ENCODE measurements at regions not wholly inside any gene's neighbourhood (a gene's known extent, or its start where the extent isn't known, plus 50 kb on each side); places are given as distances from the start of the nearest gene placed in this dataset.

GRCh38 chr14:83826838-83827237 is 1703.1 kb upstream of the FLRT2 start:
- Mint-ChIP-seq H3K9me3 (peaks cover 9 to 30% (median 9%) of the 10 kb centered on the region in 3 donors), H3K27ac (no peak overlapping the region), H3K36me3 (no peaks in the 10 kb centered on the region), H3K4me3 (no peak overlapping the region), H3K27me3 (no peaks in the 10 kb centered on the region), H3K4me1 (no peaks in the 10 kb centered on the region)
- DNase-seq (no peak), ATAC-seq (replicated peaks in 1 of 4) (no peak)
- 63% methylated on average over 2 of the region's 6 CpGs for WGBS (ENCODE audit: insufficient coverage)
- CTCF ChIA-PET: no interaction called here
- no peaks in the 10 kb centered on the region for H3K27me3 ChIP-seq (replicated peaks in 1 of 2; ENCODE audit: control insufficient read depth in 2 of 2, extremely low read depth in 1 of 2, insufficient read depth in 2 of 2, low read length in 1 of 2)
- H3K4me1 ChIP-seq (ENCODE audit: control insufficient read depth in 1 of 2, extremely low read depth in 1 of 2, insufficient read depth in 2 of 2, low read length in 2 of 2): no peaks in the 10 kb centered on the region
- POLR2A ChIA-PET: no interaction called here
- H3K9me3 ChIP-seq: no peaks in the 10 kb centered on the region
- no peak overlapping the region for H3K4me3 ChIP-seq (ENCODE audit: control insufficient read depth in 1 of 2, extremely low read depth in 1 of 2, low read length in 1 of 2)
- H3K27ac ChIP-seq (ENCODE audit: low read length): no peak overlapping the region
- H3K36me3 ChIP-seq (ENCODE audit: control insufficient read depth in 2 of 2, extremely low read depth in 1 of 2, insufficient read depth in 1 of 2, low read length in 1 of 2): no peaks in the 10 kb centered on the region

GRCh38 chr14:83827383-83827782 is 1702.6 kb upstream of the FLRT2 start:
- Histone ChIP-seq H3K27ac (ENCODE audit: low read length) (no peak overlapping the region), H3K4me3 (ENCODE audit: control insufficient read depth in 1 of 2, extremely low read depth in 1 of 2, low read length in 1 of 2) (no peak overlapping the region), H3K4me1 (ENCODE audit: control insufficient read depth in 1 of 2, extremely low read depth in 1 of 2, insufficient read depth in 2 of 2, low read length in 2 of 2) (no peaks in the 10 kb centered on the region), H3K27me3 (replicated peaks in 1 of 2; ENCODE audit: control insufficient read depth in 2 of 2, extremely low read depth in 1 of 2, insufficient read depth in 2 of 2, low read length in 1 of 2) (no peaks in the 10 kb centered on the region), H3K36me3 (ENCODE audit: control insufficient read depth in 2 of 2, extremely low read depth in 1 of 2, insufficient read depth in 1 of 2, low read length in 1 of 2) (no peaks in the 10 kb centered on the region), H3K9me3 (no peaks in the 10 kb centered on the region)
- Mint-ChIP-seq H3K9me3 (peaks cover 9 to 29% (median 9%) of the 10 kb centered on the region in 3 donors), H3K27ac (no peak overlapping the region), H3K27me3 (no peaks in the 10 kb centered on the region), H3K36me3 (no peaks in the 10 kb centered on the region), H3K4me1 (no peaks in the 10 kb centered on the region), H3K4me3 (no peak overlapping the region)
- ATAC-seq (replicated peaks in 1 of 4) (no peak), DNase-seq (no peak)
- ChIA-PET POLR2A (no interaction called here), CTCF (no interaction called here)
- WGBS (ENCODE audit: insufficient coverage): no CpG with 5 or more reads among the region's 3 CpGs

- no peak overlapping the region for H3K4me3 ChIP-seq (ENCODE audit: control insufficient read depth in 1 of 2, extremely low read depth in 1 of 2, low read length in 1 of 2)
- no peak overlapping the region for H3K4me3 Mint-ChIP-seq
- CTCF ChIA-PET: no interaction called here
- H3K36me3 Mint-ChIP-seq: no peaks in the 10 kb centered on the region
- no peak overlapping the region for H3K27ac ChIP-seq (ENCODE audit: low read length)
- H3K4me1 Mint-ChIP-seq: no peaks in the 10 kb centered on the region
- H3K9me3 Mint-ChIP-seq: peaks cover 6 to 27% (median 9%) of the 10 kb centered on the region in 3 donors
- no peaks in the 10 kb centered on the region for H3K27me3 Mint-ChIP-seq
- DNase-seq (no peak), ATAC-seq (replicated peaks in 1 of 4) (no peak)
- H3K36me3 ChIP-seq (ENCODE audit: control insufficient read depth in 2 of 2, extremely low read depth in 1 of 2, insufficient read depth in 1 of 2, low read length in 1 of 2): no peaks in the 10 kb centered on the region
- H3K9me3 ChIP-seq: no peaks in the 10 kb centered on the region
- H3K4me1 ChIP-seq (ENCODE audit: control insufficient read depth in 1 of 2, extremely low read depth in 1 of 2, insufficient read depth in 2 of 2, low read length in 2 of 2): no peaks in the 10 kb centered on the region
- no peak overlapping the region for H3K27ac Mint-ChIP-seq
- H3K27me3 ChIP-seq (replicated peaks in 1 of 2; ENCODE audit: control insufficient read depth in 2 of 2, extremely low read depth in 1 of 2, insufficient read depth in 2 of 2, low read length in 1 of 2): no peaks in the 10 kb centered on the region
- WGBS (ENCODE audit: insufficient coverage): no CpG with 5 or more reads among the region's 2 CpGs
- POLR2A ChIA-PET: no interaction called here
These were observed 1701.5 kb upstream of the FLRT2 start for GRCh38 chr14:83828406-83828805.

- no peaks in the 10 kb centered on the region for H3K27me3 Mint-ChIP-seq
- ATAC-seq (replicated peaks in 1 of 4) (no peak), DNase-seq (no peak)
- no peak overlapping the region for H3K4me3 Mint-ChIP-seq
- Histone ChIP-seq H3K27me3 (replicated peaks in 1 of 2; ENCODE audit: control insufficient read depth in 2 of 2, extremely low read depth in 1 of 2, insufficient read depth in 2 of 2, low read length in 1 of 2) (no peaks in the 10 kb centered on the region), H3K27ac (ENCODE audit: low read length) (no peak overlapping the region), H3K4me3 (ENCODE audit: control insufficient read depth in 1 of 2, extremely low read depth in 1 of 2, low read length in 1 of 2) (no peak overlapping the region), H3K36me3 (ENCODE audit: control insufficient read depth in 2 of 2, extremely low read depth in 1 of 2, insufficient read depth in 1 of 2, low read length in 1 of 2) (no peaks in the 10 kb centered on the region), H3K9me3 (no peaks in the 10 kb centered on the region), H3K4me1 (ENCODE audit: control insufficient read depth in 1 of 2, extremely low read depth in 1 of 2, insufficient read depth in 2 of 2, low read length in 2 of 2) (no peaks in the 10 kb centered on the region)
- no peaks in the 10 kb centered on the region for H3K4me1 Mint-ChIP-seq
- H3K9me3 Mint-ChIP-seq: peaks cover 3 to 23% (median 6%) of the 10 kb centered on the region in 3 donors
- ChIA-PET CTCF (no interaction called here), POLR2A (no interaction called here)
- no CpG with 5 or more reads among the region's 2 CpGs for WGBS (ENCODE audit: insufficient coverage)
- no peak overlapping the region for H3K27ac Mint-ChIP-seq
- H3K36me3 Mint-ChIP-seq: no peaks in the 10 kb centered on the region
These were observed 1699.6 kb upstream of the FLRT2 start for GRCh38 chr14:83830316-83830715.

GRCh38 chr14:83838226-83838625 is 1691.7 kb upstream of the FLRT2 start:
- H3K9me3 Mint-ChIP-seq: peaks cover 11 to 22% (median 16%) of the 10 kb centered on the region in 3 donors
- ATAC-seq (replicated peaks in 1 of 4): no peak
- no peak for DNase-seq
- no peak overlapping the region for H3K27ac ChIP-seq (ENCODE audit: low read length)
- H3K4me3 ChIP-seq (ENCODE audit: control insufficient read depth in 1 of 2, extremely low read depth in 1 of 2, low read length in 1 of 2): no peak overlapping the region
- H3K27me3 Mint-ChIP-seq: no peaks in the 10 kb centered on the region
- H3K4me3 Mint-ChIP-seq: no peak overlapping the region
- CTCF ChIA-PET: no interaction called here
- H3K27ac Mint-ChIP-seq: no peak overlapping the region
- H3K27me3 ChIP-seq (replicated peaks in 1 of 2; ENCODE audit: control insufficient read depth in 2 of 2, extremely low read depth in 1 of 2, insufficient read depth in 2 of 2, low read length in 1 of 2): no peaks in the 10 kb centered on the region
- no peaks in the 10 kb centered on the region for H3K36me3 ChIP-seq (ENCODE audit: control insufficient read depth in 2 of 2, extremely low read depth in 1 of 2, insufficient read depth in 1 of 2, low read length in 1 of 2)
- no peaks in the 10 kb centered on the region for H3K9me3 ChIP-seq
- H3K4me1 Mint-ChIP-seq: no peaks in the 10 kb centered on the region
- POLR2A ChIA-PET: no interaction called here
- 87% methylated on average over 3 of the region's 3 CpGs for WGBS (ENCODE audit: insufficient coverage)
- no peaks in the 10 kb centered on the region for H3K36me3 Mint-ChIP-seq
- no peaks in the 10 kb centered on the region for H3K4me1 ChIP-seq (ENCODE audit: control insufficient read depth in 1 of 2, extremely low read depth in 1 of 2, insufficient read depth in 2 of 2, low read length in 2 of 2)

GRCh38 chr14:83842547-83842946 is 1687.4 kb upstream of the FLRT2 start:
- Mint-ChIP-seq H3K27ac (no peak overlapping the region), H3K9me3 (peaks cover 15 to 26% (median 19%) of the 10 kb centered on the region in 3 donors), H3K36me3 (no peaks in the 10 kb centered on the region), H3K4me3 (no peak overlapping the region), H3K4me1 (no peaks in the 10 kb centered on the region), H3K27me3 (no peaks in the 10 kb centered on the region)
- CTCF ChIA-PET: interaction anchor here in 1 of 2 donors (0.6 kb wide), 1 partner anchor 38 kb away, joined by 3 read pairs; no protein-coding TSS in a partner anchor
- ATAC-seq (replicated peaks in 1 of 4): no peak
- Histone ChIP-seq H3K4me1 (ENCODE audit: control insufficient read depth in 1 of 2, extremely low read depth in 1 of 2, insufficient read depth in 2 of 2, low read length in 2 of 2) (no peaks in the 10 kb centered on the region), H3K27ac (ENCODE audit: low read length) (no peak overlapping the region), H3K27me3 (replicated peaks in 1 of 2; ENCODE audit: control insufficient read depth in 2 of 2, extremely low read depth in 1 of 2, insufficient read depth in 2 of 2, low read length in 1 of 2) (no peaks in the 10 kb centered on the region), H3K36me3 (ENCODE audit: control insufficient read depth in 2 of 2, extremely low read depth in 1 of 2, insufficient read depth in 1 of 2, low read length in 1 of 2) (no peaks in the 10 kb centered on the region), H3K4me3 (ENCODE audit: control insufficient read depth in 1 of 2, extremely low read depth in 1 of 2, low read length in 1 of 2) (no peak overlapping the region), H3K9me3 (peaks cover 5% of the 10 kb centered on the region)
- POLR2A ChIA-PET: no interaction called here
- WGBS (ENCODE audit: insufficient coverage): 89% methylated on average over 3 of the region's 3 CpGs
- no peak for DNase-seq

GRCh38 chr14:83847102-83847501 is 1682.8 kb upstream of the FLRT2 start:
- CTCF ChIA-PET: no interaction called here

More at GRCh38 chr14:83847102-83847501, 1682.8 kb upstream of the FLRT2 start:
- Mint-ChIP-seq H3K9me3 (peaks cover 12 to 13% (median 13%) of the 10 kb centered on the region in 3 donors), H3K4me1 (no peaks in the 10 kb centered on the region), H3K4me3 (no peak overlapping the region), H3K36me3 (no peaks in the 10 kb centered on the region), H3K27me3 (no peaks in the 10 kb centered on the region), H3K27ac (no peak overlapping the region)
- no peak overlapping the region for H3K4me3 ChIP-seq (ENCODE audit: control insufficient read depth in 1 of 2, extremely low read depth in 1 of 2, low read length in 1 of 2)
- no peaks in the 10 kb centered on the region for H3K4me1 ChIP-seq (ENCODE audit: control insufficient read depth in 1 of 2, extremely low read depth in 1 of 2, insufficient read depth in 2 of 2, low read length in 2 of 2)
- DNase-seq (no peak), ATAC-seq (replicated peaks in 1 of 4) (no peak)
- no peaks in the 10 kb centered on the region for H3K36me3 ChIP-seq (ENCODE audit: control insufficient read depth in 2 of 2, extremely low read depth in 1 of 2, insufficient read depth in 1 of 2, low read length in 1 of 2)
- H3K27me3 ChIP-seq (replicated peaks in 1 of 2; ENCODE audit: control insufficient read depth in 2 of 2, extremely low read depth in 1 of 2, insufficient read depth in 2 of 2, low read length in 1 of 2): no peaks in the 10 kb centered on the region
- no peak overlapping the region for H3K27ac ChIP-seq (ENCODE audit: low read length)
- no CpG with 5 or more reads among the region's 1 CpG for WGBS (ENCODE audit: insufficient coverage)
- H3K9me3 ChIP-seq: peaks cover 5% of the 10 kb centered on the region
- POLR2A ChIA-PET: no interaction called here
